Activated T-helper 1 cell treated with Interleukin-2 at 50 U/mL for 16 hours (primary cell): ENCODE measurements at regions not wholly inside any gene's neighbourhood (a gene's known extent, or its start where the extent isn't known, plus 50 kb on each side); places are given as distances from the start of the nearest gene placed in this dataset.

ENCODE experiments used
- DNase-seq: peaks from one replicate; pipeline ENCODE4 v3.0.0-alpha.2; 2020; ENCODE audit warnings: low read depth

- no peak for DNase-seq
Measured at GRCh38 chr9:73011956-73012355, 59.1 kb upstream of the ALDH1A1 start.

- no peak for DNase-seq
Measured at GRCh38 chr9:73011181-73011750, 58.4 kb upstream of the ALDH1A1 start.

GRCh38 chr9:73009649-73010288, 56.9 kb upstream of the ALDH1A1 start:
- no peak for DNase-seq

GRCh38 chr9:73007966-73008672, 55.3 kb upstream of the ALDH1A1 start:
- no peak for DNase-seq

GRCh38 chr9:73006986-73007385, 54.1 kb upstream of the ALDH1A1 start:
- no peak for DNase-seq
